HEK293 (cell line): ENCODE measurements at regions not wholly inside any gene's neighbourhood (a gene's known extent, or its start where the extent isn't known, plus 50 kb on each side); places are given as distances from the start of the nearest gene placed in this dataset.
A peak's percentile ranks its signal among the peaks of the same experiment; 100 is the strongest.

Source experiments
- CTCF ChIA-PET: fragments of 350-600 bp; formaldehyde crosslinking; extraction: SDS; loops from one replicate; lab custom pipeline; 2021; ENCODE audit warnings: antibody characterized with exemption; lab: Yijun Ruan, JAX
- POLR2A ChIA-PET: fragments of 300-600 bp; formaldehyde crosslinking; extraction: SDS; loops from one replicate; lab custom pipeline; 2020; ENCODE audit warnings: antibody characterized with exemption, inconsistent platforms; lab: Yijun Ruan, JAX
- H3K27ac ChIP-seq: fragments of 200-500 bp; sonication (Bioruptor generic); 2 replicates; pipeline ENCODE4 v1.5.1; 2014; ENCODE audit warnings: low read depth, low read length, control low read depth, inconsistent platforms; ENCODE audit errors: extremely low read depth
- H3K36me3 ChIP-seq, 2 experiments: fragments of 200-500 bp in 1 of 2; sonication (Bioruptor generic) in 1 of 2; 1 replicate in 1 of 2; 2 replicates in 1 of 2; pipeline ENCODE4 v1.5.1; 2014 to 2017; ENCODE audit warnings: inconsistent platforms in 2 of 2, low read length in 2 of 2; ENCODE audit not compliant: control insufficient read depth in 2 of 2, insufficient read depth in 1 of 2
- H3K4me1 ChIP-seq: fragments of 200-500 bp; sonication (Bioruptor generic); 2 replicates; pipeline ENCODE4 v1.5.1; 2014; ENCODE audit warnings: mild to moderate bottlenecking, low read length, inconsistent platforms; ENCODE audit not compliant: control insufficient read depth, insufficient read depth
- H3K4me3 ChIP-seq: 2 replicates; pipeline ENCODE4 v1.5.1; 2011; ENCODE audit warnings: low read depth, mild to moderate bottlenecking, control low read depth, low read length, moderate library complexity
- H3K9me3 ChIP-seq: fragments of 200-500 bp; sonication (Bioruptor generic); 2 replicates; pipeline ENCODE4 v1.5.1; 2014; ENCODE audit warnings: low read depth, low read length, inconsistent platforms; ENCODE audit not compliant: control insufficient read depth, insufficient read depth
- FEZF1 ChIP-seq: fragments of 450-650 bp; formaldehyde crosslinking; IDR thresholded peaks from 2 replicates; pipeline ENCODE4 v1.5.1; 2016; ENCODE audit warnings: missing biosample characterization, missing genetic modification characterization
- GLIS2 ChIP-seq: fragments of 450-650 bp; formaldehyde crosslinking; IDR thresholded peaks from 2 replicates; pipeline ENCODE4 v1.5.1; 2016; ENCODE audit warnings: missing biosample characterization, missing genetic modification characterization
- KLF9 ChIP-seq: fragments of 450-650 bp; formaldehyde crosslinking; IDR thresholded peaks from 2 replicates; pipeline ENCODE4 v1.5.1; 2016; ENCODE audit warnings: missing biosample characterization, missing genetic modification characterization, low read depth
- MZF1 ChIP-seq: fragments of 450-650 bp; formaldehyde crosslinking; IDR thresholded peaks from 2 replicates; pipeline ENCODE4 v1.5.1; 2017; ENCODE audit warnings: missing biosample characterization, missing genetic modification characterization, borderline replicate concordance
- SP2 ChIP-seq: fragments of 450-650 bp; formaldehyde crosslinking; IDR thresholded peaks from 2 replicates; pipeline ENCODE4 v1.5.1; 2016; ENCODE audit warnings: missing biosample characterization, missing genetic modification characterization
- TCF7L2 ChIP-seq: IDR thresholded peaks from 2 replicates; pipeline ENCODE4 v1.6.1; 2011; ENCODE audit warnings: low read depth, mild to moderate bottlenecking, inconsistent platforms, low read length, moderate library complexity, borderline replicate concordance
- TRIM28 ChIP-seq: IDR thresholded peaks from 2 replicates; pipeline ENCODE4 v1.6.1; 2011; ENCODE audit warnings: low read length, control low read depth, borderline replicate concordance
- WT1 ChIP-seq: fragments of 450-650 bp; formaldehyde crosslinking; IDR thresholded peaks from 2 replicates; pipeline ENCODE4 v1.5.1; 2016; ENCODE audit warnings: missing biosample characterization, missing genetic modification characterization
- ZFHX2 ChIP-seq: fragments of 450-650 bp; formaldehyde crosslinking; conservative IDR thresholded peaks from 2 replicates; pipeline ENCODE4 v1.5.1; 2016; ENCODE audit warnings: missing biosample characterization, missing genetic modification characterization
- ZFP69B ChIP-seq: fragments of 450-650 bp; formaldehyde crosslinking; IDR thresholded peaks from 2 replicates; pipeline ENCODE4 v1.5.1; 2016; ENCODE audit warnings: missing biosample characterization, missing genetic modification characterization
- ZNF140 ChIP-seq: fragments of 450-650 bp; formaldehyde crosslinking; IDR thresholded peaks from 2 replicates; pipeline ENCODE4 v1.5.1; 2016; ENCODE audit warnings: missing biosample characterization, missing genetic modification characterization
- ZNF175 ChIP-seq: fragments of 450-650 bp; formaldehyde crosslinking; IDR thresholded peaks from 2 replicates; pipeline ENCODE4 v1.5.1; 2016; ENCODE audit warnings: missing biosample characterization, missing genetic modification characterization
- ZNF184 ChIP-seq: fragments of 450-650 bp; IDR thresholded peaks from 2 replicates; pipeline ENCODE4 v1.5.1; 2018; ENCODE audit warnings: missing biosample characterization, mild to moderate bottlenecking, missing genetic modification characterization
- ZNF19 ChIP-seq: fragments of 450-650 bp; formaldehyde crosslinking; IDR thresholded peaks from 2 replicates; pipeline ENCODE4; 2016; ENCODE audit warnings: missing biosample characterization, missing genetic modification characterization, low read depth
- ZNF2 ChIP-seq: fragments of 450-650 bp; formaldehyde crosslinking; IDR thresholded peaks from 2 replicates; pipeline ENCODE4 v1.5.1; 2016; ENCODE audit warnings: missing biosample characterization, missing genetic modification characterization
- ZNF211 ChIP-seq: fragments of 450-650 bp; formaldehyde crosslinking; IDR thresholded peaks from 2 replicates; pipeline ENCODE4 v1.5.1; 2016; ENCODE audit warnings: low read depth, missing biosample characterization, missing genetic modification characterization
- ZNF24 ChIP-seq: fragments of 450-650 bp; formaldehyde crosslinking; IDR thresholded peaks from 2 replicates; pipeline ENCODE4 v1.5.1; 2016; ENCODE audit warnings: missing biosample characterization, missing genetic modification characterization
- ZNF248 ChIP-seq: fragments of 450-650 bp; formaldehyde crosslinking; IDR thresholded peaks from 2 replicates; pipeline ENCODE4 v1.5.1; 2017; ENCODE audit warnings: missing biosample characterization, missing genetic modification characterization
- ZNF266 ChIP-seq: fragments of 450-650 bp; formaldehyde crosslinking; IDR thresholded peaks from 2 replicates; pipeline ENCODE4 v1.5.1; 2016; ENCODE audit warnings: missing biosample characterization, missing genetic modification characterization, low read depth
- ZNF350 ChIP-seq: fragments of 450-650 bp; formaldehyde crosslinking; IDR thresholded peaks from 2 replicates; pipeline ENCODE4 v1.5.0; 2017; ENCODE audit warnings: missing biosample characterization, mild to moderate bottlenecking, missing genetic modification characterization
- ZNF514 ChIP-seq: fragments of 450-650 bp; formaldehyde crosslinking; IDR thresholded peaks from 2 replicates; pipeline ENCODE4 v1.5.1; 2016; ENCODE audit warnings: missing biosample characterization, missing genetic modification characterization
- ZNF596 ChIP-seq: fragments of 450-650 bp; IDR thresholded peaks from 2 replicates; pipeline ENCODE4 v1.5.0; 2018; ENCODE audit warnings: missing biosample characterization, mild to moderate bottlenecking, missing genetic modification characterization, moderate library complexity
- ZNF600 ChIP-seq: fragments of 450-650 bp; formaldehyde crosslinking; IDR thresholded peaks from 2 replicates; pipeline ENCODE4 v1.5.1; 2016; ENCODE audit warnings: missing biosample characterization, missing genetic modification characterization
- ZNF626 ChIP-seq: fragments of 450-650 bp; sonication (Bioruptor Pico); formaldehyde crosslinking; IDR thresholded peaks from 2 replicates; pipeline ENCODE4 v1.5.1; 2018; ENCODE audit warnings: missing biosample characterization, missing genetic modification characterization, inconsistent platforms
- ZNF645 ChIP-seq: fragments of 450-650 bp; formaldehyde crosslinking; IDR thresholded peaks from 2 replicates; pipeline ENCODE4; 2016; ENCODE audit warnings: missing biosample characterization, missing genetic modification characterization
- ZNF654 ChIP-seq: fragments of 450-650 bp; formaldehyde crosslinking; IDR thresholded peaks from 2 replicates; pipeline ENCODE4 v1.5.1; 2016; ENCODE audit warnings: low read depth, missing biosample characterization, missing genetic modification characterization
- ZNF658 ChIP-seq: fragments of 450-650 bp; formaldehyde crosslinking; IDR thresholded peaks from 2 replicates; pipeline ENCODE4; 2016; ENCODE audit warnings: missing biosample characterization, missing genetic modification characterization
- ZNF830 ChIP-seq: fragments of 450-650 bp; IDR thresholded peaks from 2 replicates; pipeline ENCODE4 v1.5.0; 2018; ENCODE audit warnings: missing biosample characterization, missing genetic modification characterization, low read depth, mild to moderate bottlenecking, moderate library complexity
- ZNF837 ChIP-seq: fragments of 450-650 bp; formaldehyde crosslinking; IDR thresholded peaks from 2 replicates; pipeline ENCODE4 v1.5.1; 2016; ENCODE audit warnings: missing biosample characterization, missing genetic modification characterization
- ZXDB ChIP-seq: fragments of 450-650 bp; formaldehyde crosslinking; IDR thresholded peaks from 2 replicates; pipeline ENCODE4 v1.5.1; 2016; ENCODE audit warnings: missing biosample characterization, missing genetic modification characterization
- TF ChIP-seq, protein P1 (sequence below): fragments of 450-650 bp; formaldehyde crosslinking; optimal IDR thresholded peaks from 2 replicates; pipeline ENCODE3; 2016; ENCODE audit warnings: missing biosample characterization, mild to moderate bottlenecking, missing genetic modification characterization

- Histone ChIP-seq H3K4me3 (no peak overlapping the region), H3K4me1 (no peaks in the 10 kb centered on the region), H3K36me3 (no peaks in the 10 kb centered on the region), H3K27ac (no peak overlapping the region), H3K9me3 (no peaks in the 10 kb centered on the region)
- TF ChIP-seq KLF9 (tag by site-specific recombination) (no peak), ZNF184 (tag by site-specific recombination) (no peak), ZNF830 (tag by site-specific recombination) (no peak), MZF1 (tag by site-specific recombination) (no peak), ZNF514 (tag by site-specific recombination) (no peak), ZNF837 (tag by site-specific recombination) (no peak), ZNF140 (tag by site-specific recombination) (no peak), ZNF211 (tag by site-specific recombination) (no peak), ZNF654 (no peak), ZFP69B (tag by site-specific recombination) (no peak), SP2 (no peak), WT1 (tag by site-specific recombination) (no peak), ZNF248 (tag by site-specific recombination) (no peak), GLIS2 (tag by site-specific recombination) (no peak), ZNF350 (tag by site-specific recombination) (no peak), ZNF596 (tag by site-specific recombination) (no peak), ZNF266 (no peak)
- TF ChIP-seq, protein P1, sequence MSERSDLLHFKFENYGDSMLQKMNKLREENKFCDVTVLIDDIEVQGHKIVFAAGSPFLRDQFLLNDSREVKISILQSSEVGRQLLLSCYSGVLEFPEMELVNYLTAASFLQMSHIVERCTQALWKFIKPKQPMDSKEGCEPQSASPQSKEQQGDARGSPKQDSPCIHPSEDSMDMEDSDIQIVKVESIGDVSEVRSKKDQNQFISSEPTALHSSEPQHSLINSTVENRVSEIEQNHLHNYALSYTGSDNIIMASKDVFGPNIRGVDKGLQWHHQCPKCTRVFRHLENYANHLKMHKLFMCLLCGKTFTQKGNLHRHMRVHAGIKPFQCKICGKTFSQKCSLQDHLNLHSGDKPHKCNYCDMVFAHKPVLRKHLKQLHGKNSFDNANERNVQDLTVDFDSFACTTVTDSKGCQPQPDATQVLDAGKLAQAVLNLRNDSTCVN (tag by site-specific recombination): no peak
- ChIA-PET POLR2A (no interaction called here), CTCF (no interaction called here)
Measured at GRCh38 chr18:38006541-38006940, 440.9 kb upstream of the CELF4 start.

GRCh38 chr18:37997695-37998094 is 432.1 kb upstream of the CELF4 start:
- Histone ChIP-seq H3K4me1 (no peaks in the 10 kb centered on the region), H3K4me3 (no peak overlapping the region), H3K27ac (no peak overlapping the region), H3K9me3 (no peaks in the 10 kb centered on the region), H3K36me3 (no peaks in the 10 kb centered on the region)
- POLR2A ChIA-PET: no interaction called here
- CTCF ChIA-PET: no interaction called here
- TF ChIP-seq ZNF24 (tag by site-specific recombination): no peak

GRCh38 chr18:37987901-37988300 is 422.3 kb upstream of the CELF4 start:
- H3K4me1 ChIP-seq: no peaks in the 10 kb centered on the region
- no peaks in the 10 kb centered on the region for H3K9me3 ChIP-seq
- H3K36me3 ChIP-seq: no peaks in the 10 kb centered on the region
- POLR2A ChIA-PET: no interaction called here
- no peak overlapping the region for H3K4me3 ChIP-seq
- no peak for TF ChIP-seq ZNF2 (tag by site-specific recombination)
- TF ChIP-seq ZNF19 (tag by site-specific recombination): no peak
- TF ChIP-seq TRIM28: peak; percentile 94
- no peak for TF ChIP-seq ZNF645 (tag by site-specific recombination)
- no peak for TF ChIP-seq ZNF600 (tag by site-specific recombination)
- no peak for TF ChIP-seq FEZF1 (tag by site-specific recombination)
- no peak for TF ChIP-seq ZNF175 (tag by site-specific recombination)
- TF ChIP-seq ZNF626 (tag by site-specific recombination): no peak
- TF ChIP-seq TCF7L2: peak; percentile 82
- TF ChIP-seq ZNF654: no peak
- no peak for TF ChIP-seq ZXDB
- no peak for TF ChIP-seq ZNF658 (tag by site-specific recombination)
- no peak for TF ChIP-seq ZFHX2
- no peak overlapping the region for H3K27ac ChIP-seq
- CTCF ChIA-PET: no interaction called here
